GM21717 (cell line): ENCODE measurements at regions not wholly inside any gene's neighbourhood (a gene's known extent, or its start where the extent isn't known, plus 50 kb on each side); places are given as distances from the start of the nearest gene placed in this dataset.
"Not testable (repeated sequence)": the region's sequence is repeated elsewhere in the genome, so short reads cannot be mapped to it uniquely, and the experiment has no call there.

Source experiments
- ATAC-seq: cut with Tn5 transposase; IDR thresholded peaks from one replicate; pipeline ENCODE4 v1.9.1; 2021; ENCODE audit warnings: mild to moderate bottlenecking, moderate library complexity; ENCODE audit not compliant: unreplicated experiment

GRCh38 chr4:187695531-187695930 is 300.0 kb upstream of the ZFP42 start:
- ATAC-seq, result not testable (repeated sequence)

- ATAC-seq, result no peak
Observed at GRCh38 chr4:187711586-187711985, 284.0 kb upstream of the ZFP42 start.

GRCh38 chr4:187714957-187715356 is 280.6 kb upstream of the ZFP42 start:
- no peak for ATAC-seq

- ATAC-seq, result no peak
Observed at GRCh38 chr4:187715466-187715865, 280.1 kb upstream of the ZFP42 start.

DNA sequence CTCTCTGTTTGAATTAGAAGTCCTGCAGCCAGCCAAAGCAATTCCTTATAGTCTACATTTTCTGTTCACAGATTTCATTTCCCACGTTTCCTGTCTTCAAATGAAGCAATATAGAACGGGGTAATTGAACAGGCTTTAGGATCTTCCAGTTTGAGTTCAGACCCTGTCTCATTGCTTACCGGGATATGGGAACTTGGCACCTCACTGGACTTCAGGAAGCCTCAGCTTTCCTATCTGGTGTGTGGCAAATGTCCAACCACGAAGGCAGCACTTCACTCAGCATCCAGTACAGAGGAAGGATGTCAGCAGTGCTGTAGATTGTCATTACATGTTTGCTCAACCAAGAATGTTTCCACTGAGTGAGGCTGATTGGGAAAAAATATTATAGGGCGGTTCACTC is 271.1 kb upstream of the ZFP42 start:
- ATAC-seq, result no peak

DNA sequence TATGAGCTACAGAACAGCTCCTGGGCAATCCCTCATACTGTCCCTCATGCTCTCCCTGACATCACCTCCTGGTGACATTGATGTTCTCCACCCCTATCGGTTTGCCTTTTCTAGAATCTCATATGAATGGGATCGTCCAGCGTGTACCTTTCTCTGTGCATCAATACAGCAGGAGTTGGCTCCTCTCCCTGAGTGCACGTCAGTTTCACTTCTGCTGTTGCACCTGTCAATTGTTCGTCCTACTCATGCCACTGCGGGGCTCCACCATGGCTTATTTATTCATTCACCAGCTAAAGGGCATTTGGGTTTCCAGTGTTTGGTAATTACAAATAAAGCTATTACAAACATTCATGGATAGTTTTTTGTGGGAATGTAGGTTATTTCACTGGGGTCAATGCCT is 269.1 kb upstream of the ZFP42 start:
- ATAC-seq, result no peak

GRCh38 chr4:187732524-187732923 is 263.0 kb upstream of the ZFP42 start:
- ATAC-seq, result no peak

DNA sequence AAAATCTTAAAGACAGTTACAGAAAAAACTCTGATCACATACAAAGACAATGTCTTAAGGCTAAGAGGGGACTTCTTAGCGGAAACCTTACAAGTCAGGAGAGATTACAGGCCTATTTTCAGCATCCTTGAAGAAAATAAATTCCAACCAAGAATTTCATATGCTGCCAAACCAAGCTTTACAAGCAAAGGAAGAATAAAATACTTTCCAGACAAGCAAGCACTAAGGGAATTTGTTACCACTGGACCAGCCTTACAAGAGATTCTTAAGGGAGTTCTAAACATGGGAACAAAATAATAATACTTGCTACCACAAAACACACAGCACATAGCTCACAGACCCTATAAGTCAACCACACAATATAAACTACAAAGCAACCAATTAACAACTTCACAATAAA is 255.8 kb upstream of the ZFP42 start:
- ATAC-seq, result no peak

DNA sequence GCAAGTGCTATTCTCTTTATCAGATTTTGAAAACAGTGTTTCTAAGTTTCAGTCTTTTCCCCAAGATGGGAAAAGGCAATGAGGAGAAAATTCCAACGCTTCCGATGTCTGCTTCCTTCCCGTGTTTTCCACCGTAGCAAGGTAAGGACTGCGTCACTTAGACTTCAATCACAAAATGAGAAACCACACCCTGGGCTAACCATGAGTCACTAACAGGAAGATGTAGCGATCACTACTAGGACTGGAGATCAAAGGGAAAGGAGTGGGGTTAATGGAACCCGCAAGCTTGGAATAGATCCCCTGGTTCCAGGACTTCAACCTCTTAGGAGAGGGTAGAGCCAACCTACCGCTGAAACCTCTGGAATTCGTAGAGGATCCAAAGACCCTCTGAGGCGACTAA is 250.7 kb upstream of the ZFP42 start:
- ATAC-seq, result no peak

GRCh38 chr4:187750652-187751051 is 244.9 kb upstream of the ZFP42 start:
- ATAC-seq, result not testable (repeated sequence)

- ATAC-seq, result no peak
Observed at GRCh38 chr4:187767158-187767557, 228.4 kb upstream of the ZFP42 start.

- ATAC-seq, result no peak
Observed at GRCh38 chr4:187767687-187768086, 227.9 kb upstream of the ZFP42 start.

DNA sequence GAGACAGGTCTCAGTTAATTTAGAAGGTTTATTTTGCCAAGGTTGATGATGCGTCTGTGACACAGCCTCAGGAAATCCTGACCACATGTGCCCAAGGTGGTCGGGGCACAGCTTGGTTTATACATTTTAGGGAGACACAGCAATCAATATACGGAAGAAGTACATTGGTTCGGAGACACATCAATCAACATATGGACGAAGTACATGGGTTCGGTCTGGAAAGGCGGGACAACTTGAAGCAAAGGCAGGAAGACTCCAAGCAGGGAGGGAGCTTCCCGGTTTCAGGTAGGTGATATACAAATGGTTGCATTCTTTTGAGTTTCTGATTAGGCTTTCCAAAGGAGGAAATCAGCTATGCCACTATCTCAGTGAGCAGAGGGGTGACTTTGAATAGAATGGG is 225.2 kb upstream of the ZFP42 start:
- no peak for ATAC-seq

DNA sequence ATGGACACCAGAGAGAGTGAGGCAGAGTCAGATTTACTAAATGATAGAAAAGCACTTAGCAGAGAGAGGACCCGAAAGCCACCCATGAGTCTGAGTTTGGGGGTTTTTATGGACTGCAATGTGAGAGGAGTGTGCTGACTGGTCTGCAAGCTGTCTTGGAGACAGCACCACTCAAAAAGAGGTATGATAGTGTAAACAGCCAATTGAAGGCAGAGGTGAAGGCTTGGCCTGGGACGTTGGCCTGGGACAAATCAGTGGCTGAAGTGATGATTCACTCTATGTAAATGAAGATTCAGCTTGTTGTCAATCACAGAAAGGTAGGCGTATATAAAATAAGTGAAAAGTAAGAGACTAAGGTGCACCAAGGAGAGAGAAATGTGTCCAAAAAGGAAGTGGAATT is 217.6 kb upstream of the ZFP42 start:
- ATAC-seq, result no peak

- no peak for ATAC-seq
Observed at GRCh38 chr4:187780070-187780469, 215.5 kb upstream of the ZFP42 start.

- ATAC-seq, result no peak
Observed at GRCh38 chr4:187782286-187782824, 213.2 kb upstream of the ZFP42 start.

DNA sequence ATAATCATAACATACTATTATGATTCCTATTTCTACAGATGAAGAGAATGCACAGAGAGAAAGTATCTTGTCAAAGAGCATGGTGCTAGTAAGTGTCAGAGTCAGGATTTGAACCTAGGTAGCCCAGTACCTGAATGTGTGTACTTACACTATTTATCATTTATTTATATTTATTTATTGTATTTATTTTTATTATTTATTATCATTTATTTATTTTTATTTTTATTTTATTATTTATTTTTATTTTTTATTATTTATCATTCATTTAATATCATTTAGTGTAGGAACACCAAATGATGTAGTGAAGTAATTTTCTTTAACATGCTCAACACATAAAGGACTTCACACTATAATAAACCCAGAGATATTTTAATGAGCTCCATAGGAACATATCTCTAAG is 209.4 kb upstream of the ZFP42 start:
- no peak for ATAC-seq

DNA sequence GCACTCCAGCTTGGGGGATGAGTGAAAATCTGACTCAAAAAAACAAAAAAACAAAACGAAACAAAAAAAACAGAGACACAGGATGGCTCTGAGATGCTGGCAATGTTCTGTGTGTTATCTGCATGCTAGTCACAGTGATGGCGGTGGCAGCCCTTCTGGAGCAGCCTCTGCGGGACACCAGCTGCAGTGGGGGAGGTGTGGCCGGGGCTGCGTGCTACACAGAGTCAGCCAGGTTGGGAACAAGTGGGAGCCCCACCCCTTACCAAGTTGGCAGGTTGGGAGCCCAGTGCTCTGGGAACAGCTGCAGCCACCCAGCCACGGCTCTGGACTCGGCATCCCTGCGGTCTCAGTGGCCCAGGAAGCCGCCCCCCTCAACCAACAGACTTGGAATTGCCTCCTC is 206.5 kb upstream of the ZFP42 start:
- ATAC-seq, result no peak

DNA sequence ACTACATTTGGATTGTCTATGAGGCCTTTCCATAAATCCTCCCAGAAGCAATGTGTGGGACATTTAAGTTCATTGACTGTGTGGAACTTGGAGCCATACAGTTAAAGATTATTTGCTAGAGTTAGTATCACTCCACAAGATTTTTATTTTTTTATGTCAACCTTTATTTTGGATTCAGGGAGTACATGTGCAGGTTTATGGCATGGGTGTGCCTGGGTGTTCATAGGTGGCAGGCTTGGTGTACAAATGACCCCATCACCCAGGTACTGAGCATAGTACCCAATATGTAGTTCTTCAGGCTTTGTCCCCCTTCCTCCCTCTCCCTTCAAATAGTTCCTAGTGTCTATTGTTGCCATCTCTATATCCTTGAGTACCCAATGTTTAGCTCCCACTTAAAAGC is 199.8 kb upstream of the ZFP42 start:
- ATAC-seq, result no peak

DNA sequence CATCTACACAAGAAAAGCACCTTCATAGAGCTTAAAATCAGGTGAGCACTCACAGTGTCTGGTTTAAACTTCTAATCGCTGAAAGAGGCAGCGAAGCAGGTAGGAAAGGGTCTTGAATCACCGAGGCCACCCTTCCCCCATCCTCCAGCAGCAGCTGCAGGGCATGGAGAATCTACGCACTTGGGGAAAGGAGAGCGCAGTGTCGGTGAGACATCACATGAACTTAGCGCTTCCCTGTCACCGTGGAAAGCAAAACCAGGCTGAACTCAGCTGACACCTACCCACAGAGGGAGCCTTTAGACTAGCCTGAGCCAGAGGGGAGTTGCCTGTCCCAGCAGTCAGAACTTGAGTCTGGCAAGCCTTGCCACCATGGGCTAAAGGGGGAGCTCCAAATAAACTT is 197.2 kb upstream of the ZFP42 start:
- ATAC-seq, result no peak

DNA sequence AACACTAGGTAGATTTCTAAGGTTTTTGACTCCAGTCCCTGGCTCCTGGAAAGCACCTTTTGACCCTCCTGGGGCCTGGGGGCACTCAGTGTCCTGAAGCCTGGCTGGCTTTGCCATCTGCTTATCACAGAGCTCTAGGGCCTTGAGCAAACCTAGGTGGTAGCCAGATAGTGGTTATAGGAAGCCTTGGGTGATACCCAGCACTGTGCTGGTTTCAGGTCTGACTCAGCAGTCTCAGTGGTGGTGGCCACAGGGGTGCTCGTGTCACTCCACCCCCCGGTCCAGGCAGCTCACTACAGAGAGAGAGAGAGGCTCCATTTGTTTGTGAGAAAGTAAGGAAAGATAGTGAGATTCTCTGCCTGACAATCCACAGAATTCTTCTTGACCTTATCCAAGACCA is 195.8 kb upstream of the ZFP42 start:
- no peak for ATAC-seq

- no peak for ATAC-seq
Observed at GRCh38 chr4:187811591-187811990, 184.0 kb upstream of the ZFP42 start.

DNA sequence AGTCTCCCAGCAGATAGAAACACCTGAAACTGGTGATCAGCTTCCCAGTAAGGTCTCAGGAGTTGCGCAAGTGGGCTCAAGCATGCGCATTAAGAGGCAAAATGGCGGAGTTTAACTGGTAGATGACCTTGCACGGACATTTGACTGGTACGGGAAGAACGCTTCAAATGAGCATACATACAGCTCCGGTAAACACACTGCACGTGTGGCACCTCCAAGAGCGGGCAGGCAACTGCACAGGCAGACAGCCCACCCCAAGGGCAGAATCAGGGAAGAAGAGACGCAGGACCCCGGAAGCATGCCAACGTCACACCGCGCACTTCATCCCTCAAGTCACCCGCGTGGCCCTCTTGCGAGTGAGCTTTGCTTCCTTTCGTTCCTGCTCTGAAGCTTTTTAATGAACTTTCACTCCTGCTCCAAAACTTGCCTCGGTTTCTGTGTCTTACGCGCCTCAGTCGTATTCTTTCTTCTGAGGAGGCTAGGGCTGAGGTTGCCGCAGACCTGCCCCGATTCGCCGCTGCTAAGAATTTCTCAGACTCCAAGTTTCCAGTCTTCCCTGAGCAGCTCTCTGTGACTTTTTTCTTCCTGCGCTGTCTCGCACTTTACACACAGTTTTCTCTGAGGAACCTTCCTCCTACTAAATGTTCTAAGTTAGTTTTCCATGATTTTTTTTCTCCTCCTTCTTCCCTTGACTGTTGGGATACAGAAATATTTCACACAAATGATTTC is 180.7 kb upstream of the ZFP42 start:
- ATAC-seq, result no peak
